Bone marrow (tissue), 2 donors: ENCODE measurements at regions not wholly inside any gene's neighbourhood (a gene's known extent, or its start where the extent isn't known, plus 50 kb on each side); places are given as distances from the start of the nearest gene placed in this dataset.
"Not testable (repeated sequence)": the region's sequence is repeated elsewhere in the genome, so short reads cannot be mapped to it uniquely, and the experiment has no call there.

Experiments
- DNase-seq, 2 donors: peaks; one replicate each; lab custom pipeline; 2025; lab: John Stamatoyannopoulos, UW

DNA sequence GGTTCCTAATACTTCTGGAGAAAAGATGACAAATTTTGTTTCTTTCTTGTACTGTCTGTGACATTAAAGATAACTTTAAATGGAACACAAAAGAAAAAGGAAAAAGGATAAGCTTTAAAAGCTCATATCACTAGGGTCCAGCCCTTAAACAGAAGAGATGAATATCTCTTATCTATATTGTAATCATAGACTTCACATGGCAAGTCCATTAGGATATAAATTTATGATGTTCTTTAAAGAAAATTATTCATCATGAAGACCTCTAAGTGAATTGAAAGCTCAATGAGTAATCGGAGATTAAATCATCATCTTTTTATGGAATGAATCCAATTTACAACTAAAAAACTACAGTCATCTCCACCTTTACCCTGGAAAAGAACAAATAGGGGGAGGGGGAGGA lies 111.6 kb upstream of the SATB2 start:
- DNase-seq = no peak

DNA sequence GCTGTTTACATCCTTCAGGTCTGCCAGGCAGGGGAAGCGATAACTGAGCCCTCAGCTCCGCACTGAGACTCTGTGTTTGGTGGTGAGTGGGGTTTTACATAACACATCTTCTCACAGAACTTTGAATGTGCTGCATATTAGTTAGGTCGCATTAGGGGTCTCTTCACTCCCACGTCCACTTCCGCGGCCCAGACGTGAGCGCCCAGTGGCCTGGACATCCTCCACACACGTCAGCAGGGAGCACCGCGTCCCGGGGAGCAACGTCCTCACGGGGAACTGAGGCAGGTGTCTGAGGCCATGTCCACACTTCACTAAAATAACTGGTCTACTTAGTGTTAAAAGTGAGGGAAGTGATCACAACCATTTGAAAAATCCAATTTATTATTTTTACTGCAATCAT lies 100.4 kb upstream of the SATB2 start:
- DNase-seq = no peak

DNA sequence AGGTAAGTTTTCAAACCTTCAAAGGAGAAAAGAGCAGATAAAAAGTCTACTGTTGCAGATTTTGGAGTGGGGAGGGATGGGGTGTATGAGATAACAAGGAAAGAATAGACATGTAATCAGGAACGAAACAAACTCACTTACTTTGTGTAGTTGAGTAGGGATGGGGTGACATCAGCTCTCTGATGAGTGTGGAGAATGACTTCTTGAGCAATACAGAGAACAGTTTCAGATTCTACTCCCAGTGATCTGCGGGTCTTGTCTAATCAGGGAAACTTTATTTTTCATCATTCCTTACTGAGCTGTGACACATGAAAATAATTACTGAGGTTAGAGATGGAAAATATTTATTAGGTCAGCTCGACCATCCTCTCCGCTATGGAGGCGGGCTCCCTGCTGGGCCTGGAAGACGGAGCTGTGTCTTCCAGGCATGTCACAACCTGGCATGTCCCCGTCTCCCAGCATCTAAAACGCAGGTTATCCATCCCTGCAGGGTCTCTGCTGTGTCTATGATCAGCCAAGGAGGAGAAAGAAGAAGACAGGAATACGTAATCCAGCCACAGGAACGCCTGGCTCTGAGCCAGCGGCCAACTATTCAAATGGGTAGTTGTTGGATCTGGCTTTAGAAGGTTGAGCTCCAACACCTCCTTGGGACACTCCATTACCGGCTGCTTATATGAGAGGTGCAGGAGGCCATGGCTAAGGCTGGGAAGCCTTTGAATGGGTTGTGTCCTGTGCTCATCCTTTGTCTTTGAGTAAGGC lies 99.0 kb upstream of the SATB2 start:
- no peak for DNase-seq

DNA sequence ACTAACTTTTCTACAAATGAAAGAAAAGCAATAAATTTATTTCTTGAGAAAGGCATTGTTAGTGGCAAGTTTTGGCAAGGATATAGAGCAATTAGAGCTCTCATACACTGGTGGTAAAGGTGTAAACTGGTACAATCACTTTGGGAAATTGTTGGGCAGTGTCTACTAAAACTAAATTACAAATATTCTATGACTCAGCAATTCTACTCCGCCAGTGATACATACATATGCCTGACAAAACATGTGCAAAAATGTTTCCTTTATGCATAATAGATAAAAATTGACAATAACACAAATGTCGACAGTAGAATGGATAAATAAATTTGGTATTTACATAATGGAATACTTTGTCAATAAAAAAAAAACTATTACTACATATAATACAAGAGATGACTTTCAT lies 96.3 kb upstream of the SATB2 start:
- no peak for DNase-seq

DNA sequence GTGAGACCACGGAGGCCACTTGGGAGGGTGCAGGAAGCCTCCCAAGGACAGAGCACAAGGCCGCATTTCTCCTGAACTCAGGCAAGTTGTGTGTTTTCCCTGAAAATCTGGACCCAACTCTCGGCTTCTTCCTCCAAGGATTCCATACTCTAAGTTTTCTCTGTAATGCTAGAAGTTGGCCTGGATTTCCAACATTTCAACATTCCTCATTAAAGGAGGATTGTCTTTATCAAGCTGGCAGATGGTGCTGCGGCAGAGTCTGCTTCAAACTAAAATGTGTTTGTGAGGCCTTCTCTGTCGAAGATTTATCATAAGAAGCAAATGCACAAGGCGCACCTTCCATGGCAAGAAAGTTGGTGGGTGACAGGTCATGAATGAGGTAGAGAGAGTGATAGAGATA lies 94.4 kb upstream of the SATB2 start:
- DNase-seq = no peak

DNA sequence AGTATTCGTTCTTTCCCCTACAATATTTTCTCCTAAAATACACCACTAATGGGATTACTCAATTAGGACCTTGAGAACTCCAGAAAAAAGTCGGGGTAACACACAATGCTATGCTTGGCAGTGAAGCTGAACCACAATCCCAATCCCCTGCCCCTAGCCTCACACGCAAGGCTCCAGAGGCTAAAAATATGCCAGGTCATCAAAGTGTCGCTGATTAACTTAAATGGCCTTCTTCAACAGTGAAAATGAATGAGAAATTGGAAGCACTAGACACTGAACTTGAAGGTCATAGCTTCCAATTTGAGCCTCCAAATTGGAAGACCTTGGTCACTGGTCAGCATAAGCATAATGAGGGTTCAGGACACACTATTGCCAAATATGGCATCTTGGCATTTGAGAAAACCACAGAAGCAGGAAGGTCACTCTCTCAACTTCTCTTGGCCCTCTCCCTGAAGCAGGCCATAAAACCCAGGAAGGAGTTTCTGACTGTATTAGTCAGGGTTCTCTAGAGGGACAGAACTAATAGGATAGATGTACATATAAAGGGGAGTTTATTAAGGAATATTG lies 86.0 kb upstream of the SATB2 start:
- DNase-seq = no peak

DNA sequence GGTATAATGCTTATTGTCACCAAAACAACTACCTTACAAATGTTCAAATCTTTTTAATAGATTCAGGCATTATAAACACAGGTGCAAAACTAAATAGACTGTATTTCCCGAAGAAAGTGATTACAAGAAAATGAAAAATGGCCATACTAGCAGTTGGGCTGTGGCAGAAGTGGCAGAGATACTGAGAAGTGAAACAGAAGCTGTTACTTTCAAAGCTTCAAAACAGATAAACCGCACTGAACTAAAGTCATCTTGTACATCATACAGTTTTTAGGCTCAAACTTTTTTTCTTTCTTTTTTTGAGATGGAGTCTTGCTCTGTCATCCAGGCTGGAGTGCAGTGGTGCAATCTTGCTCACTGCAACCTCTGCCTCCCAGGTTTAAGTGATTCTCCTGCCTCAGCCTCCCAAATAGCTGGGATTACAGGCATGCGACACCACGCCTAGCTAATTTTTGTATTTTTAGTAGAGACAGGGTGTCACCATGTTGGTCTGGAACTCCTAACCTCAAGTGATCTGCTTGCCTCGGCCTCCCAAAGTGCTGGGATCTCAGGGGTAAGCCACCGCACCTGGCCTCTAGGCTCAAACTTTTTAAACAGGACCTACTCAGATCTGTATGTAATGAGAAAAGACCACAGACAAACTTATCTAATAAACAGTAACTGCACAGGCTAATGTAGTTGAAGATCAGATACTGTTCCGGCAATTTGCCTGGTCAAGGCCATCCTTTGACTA lies 77.9 kb upstream of the SATB2 start:
- no peak for DNase-seq

DNA sequence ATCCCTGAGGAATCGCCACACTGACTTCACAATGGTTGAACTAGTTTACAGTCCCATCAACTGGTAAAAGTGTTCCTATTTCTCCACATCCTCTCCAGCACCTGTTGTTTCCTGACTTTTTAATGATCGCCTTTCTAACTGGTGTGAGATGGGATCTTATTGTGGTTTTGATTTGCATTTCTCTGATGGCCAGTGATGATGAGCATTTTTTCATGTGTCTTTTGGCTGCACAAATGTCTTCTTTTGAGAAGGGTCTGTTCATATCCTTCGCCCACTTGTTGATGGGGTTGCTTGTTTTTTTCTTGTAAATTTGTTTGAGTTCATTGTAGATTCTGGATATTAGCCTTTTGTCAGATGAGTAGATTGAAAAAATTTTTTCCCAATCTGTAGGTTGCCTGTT lies 76.1 kb upstream of the SATB2 start:
- DNase-seq = not testable (repeated sequence)

DNA sequence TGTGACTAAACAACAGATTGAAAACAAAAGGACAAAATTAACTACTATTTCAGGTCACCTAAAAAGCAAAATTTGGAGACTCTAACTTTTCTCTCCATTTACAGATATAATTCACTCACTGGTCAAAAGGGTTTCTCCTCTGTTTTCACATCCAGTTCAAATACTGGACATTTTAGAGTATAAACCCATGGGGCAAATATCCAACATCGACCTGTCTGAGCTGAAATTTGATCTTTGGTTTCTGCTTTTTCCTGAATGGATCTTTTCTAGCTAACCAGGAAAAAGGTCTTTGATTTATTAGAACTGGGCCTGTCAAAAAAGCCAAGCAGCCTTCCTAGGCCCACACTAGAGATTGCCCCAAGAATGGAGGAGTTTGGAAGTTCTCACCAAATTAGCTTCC lies 69.3 kb upstream of the SATB2 start:
- no peak for DNase-seq

DNA sequence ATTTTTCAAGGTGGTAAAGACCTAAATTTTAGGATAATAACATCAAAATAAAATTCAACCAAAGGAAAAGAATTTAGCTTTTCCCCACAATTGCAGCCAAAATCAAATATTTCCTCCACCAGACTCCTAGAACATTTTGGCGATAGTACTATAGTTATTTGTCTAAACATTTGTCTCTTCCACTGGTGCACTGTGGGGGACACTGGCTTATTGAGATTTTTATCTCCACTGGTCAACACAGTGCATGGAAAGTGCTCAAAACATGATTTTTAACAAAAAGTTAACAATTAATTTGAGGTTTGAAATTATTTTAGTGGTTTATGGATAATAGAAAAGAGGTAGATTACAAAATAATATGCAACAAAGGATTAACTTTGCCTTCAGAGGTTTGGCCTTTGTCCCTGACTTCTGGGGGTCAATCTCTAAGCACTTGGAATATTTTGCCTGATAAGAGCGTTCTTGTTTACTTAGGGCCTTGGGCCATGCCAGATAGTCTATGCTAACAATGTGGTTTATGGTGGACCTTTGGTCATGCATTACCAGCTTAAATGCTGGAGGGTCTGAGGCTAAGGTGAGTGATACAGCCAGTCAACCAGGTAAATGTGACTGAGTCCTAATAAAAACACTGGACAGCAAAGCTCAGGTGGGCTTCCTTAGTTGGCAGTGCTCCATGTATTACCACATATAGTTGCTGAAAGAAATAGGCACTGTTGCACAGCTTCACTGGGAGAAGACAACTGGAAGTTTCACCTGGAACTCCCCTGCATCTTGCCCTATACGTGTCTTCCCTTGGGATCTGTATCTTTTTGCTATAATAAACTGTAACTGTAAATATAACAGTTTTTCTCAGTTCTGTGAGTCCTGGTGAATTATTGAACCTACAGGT lies 67.2 kb upstream of the SATB2 start:
- DNase-seq = no peak

DNA sequence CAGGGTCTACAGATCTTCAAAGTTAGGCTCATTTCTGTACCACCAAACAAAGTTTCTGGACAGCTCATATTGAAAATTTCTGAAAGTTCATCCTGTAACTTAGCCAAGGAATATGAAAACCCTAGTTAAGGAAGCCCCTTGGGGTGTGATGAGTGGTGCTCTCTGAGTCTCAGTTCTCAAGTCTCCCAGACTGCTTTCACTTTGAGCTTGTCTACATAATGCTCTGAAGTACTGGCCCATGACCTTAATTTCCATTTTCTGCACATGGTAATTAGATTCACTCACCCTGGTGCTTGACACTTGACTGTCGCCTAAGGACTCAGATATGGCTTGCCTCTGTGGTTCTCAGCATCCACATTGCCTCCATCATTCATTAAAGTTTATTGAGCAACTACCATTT lies 51.7 kb upstream of the SATB2 start:
- DNase-seq = no peak
